D721Med (cell line): ENCODE measurements at regions not wholly inside any gene's neighbourhood (a gene's known extent, or its start where the extent isn't known, plus 50 kb on each side); places are given as distances from the start of the nearest gene placed in this dataset.
"Not testable (repeated sequence)": the region's sequence is repeated elsewhere in the genome, so short reads cannot be mapped to it uniquely, and the experiment has no call there.

Experiments
- DNase-seq: peaks from one replicate; pipeline ENCODE4 v3.0.0; 2011; ENCODE audit warnings: low spot score; ENCODE audit not compliant: insufficient read length
- FAIRE-seq: peaks from 2 replicates; lab custom pipeline; 2011; peaks lifted over from hg19 to GRCh38; lab: Jason Lieb, UNC
- TF ChIP-seq, protein P1 (sequence below): IDR thresholded peaks from 2 replicates; pipeline ENCODE4 v1.5.1; 2012; ENCODE audit warnings: mild to moderate bottlenecking, control low read depth; ENCODE audit not compliant: insufficient read depth; ENCODE audit errors: missing control alignments

DNA sequence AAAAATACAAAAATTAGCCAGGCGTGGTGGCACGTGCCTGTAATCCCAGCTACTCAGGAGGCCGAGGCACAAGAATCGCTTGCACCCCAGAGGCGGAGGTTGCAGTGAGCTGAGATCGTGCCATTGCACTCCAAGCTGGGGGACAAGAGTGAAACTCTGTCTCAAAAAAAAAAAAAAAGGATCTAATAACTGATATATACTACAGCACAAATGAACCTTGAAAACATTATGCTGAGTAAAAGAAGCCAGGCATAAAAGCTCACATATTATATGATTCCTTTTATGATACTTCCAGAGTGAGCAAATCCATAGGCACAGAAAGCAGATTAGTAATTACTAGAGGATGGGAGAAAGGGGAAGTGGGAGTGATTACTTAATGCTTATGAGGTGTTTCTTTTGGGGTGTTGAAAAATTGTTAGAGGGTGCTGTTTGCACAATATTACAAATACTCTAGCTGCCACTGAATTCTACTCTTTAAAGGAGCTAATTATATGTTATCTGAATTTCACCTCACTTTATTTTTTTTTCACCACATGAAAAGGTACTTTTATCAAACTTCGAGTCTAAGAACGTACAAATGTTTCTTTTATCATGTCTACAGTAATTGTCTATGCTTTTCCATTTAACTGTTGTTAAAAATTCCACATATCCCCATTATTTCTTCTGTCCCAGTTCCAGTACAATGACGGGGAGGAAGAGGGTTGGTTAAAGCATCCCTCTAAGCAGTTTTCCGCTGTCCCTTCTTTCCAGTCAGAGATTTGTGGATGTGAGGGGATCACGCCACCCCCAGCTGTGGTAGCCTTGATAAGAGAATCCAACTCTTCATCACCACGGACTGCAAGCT is 77.7 kb upstream of the FAM174B start:
- TF ChIP-seq, protein P1, sequence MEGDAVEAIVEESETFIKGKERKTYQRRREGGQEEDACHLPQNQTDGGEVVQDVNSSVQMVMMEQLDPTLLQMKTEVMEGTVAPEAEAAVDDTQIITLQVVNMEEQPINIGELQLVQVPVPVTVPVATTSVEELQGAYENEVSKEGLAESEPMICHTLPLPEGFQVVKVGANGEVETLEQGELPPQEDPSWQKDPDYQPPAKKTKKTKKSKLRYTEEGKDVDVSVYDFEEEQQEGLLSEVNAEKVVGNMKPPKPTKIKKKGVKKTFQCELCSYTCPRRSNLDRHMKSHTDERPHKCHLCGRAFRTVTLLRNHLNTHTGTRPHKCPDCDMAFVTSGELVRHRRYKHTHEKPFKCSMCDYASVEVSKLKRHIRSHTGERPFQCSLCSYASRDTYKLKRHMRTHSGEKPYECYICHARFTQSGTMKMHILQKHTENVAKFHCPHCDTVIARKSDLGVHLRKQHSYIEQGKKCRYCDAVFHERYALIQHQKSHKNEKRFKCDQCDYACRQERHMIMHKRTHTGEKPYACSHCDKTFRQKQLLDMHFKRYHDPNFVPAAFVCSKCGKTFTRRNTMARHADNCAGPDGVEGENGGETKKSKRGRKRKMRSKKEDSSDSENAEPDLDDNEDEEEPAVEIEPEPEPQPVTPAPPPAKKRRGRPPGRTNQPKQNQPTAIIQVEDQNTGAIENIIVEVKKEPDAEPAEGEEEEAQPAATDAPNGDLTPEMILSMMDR = no peak
- FAIRE-seq = peak; percentile 61
- no peak for DNase-seq

DNA sequence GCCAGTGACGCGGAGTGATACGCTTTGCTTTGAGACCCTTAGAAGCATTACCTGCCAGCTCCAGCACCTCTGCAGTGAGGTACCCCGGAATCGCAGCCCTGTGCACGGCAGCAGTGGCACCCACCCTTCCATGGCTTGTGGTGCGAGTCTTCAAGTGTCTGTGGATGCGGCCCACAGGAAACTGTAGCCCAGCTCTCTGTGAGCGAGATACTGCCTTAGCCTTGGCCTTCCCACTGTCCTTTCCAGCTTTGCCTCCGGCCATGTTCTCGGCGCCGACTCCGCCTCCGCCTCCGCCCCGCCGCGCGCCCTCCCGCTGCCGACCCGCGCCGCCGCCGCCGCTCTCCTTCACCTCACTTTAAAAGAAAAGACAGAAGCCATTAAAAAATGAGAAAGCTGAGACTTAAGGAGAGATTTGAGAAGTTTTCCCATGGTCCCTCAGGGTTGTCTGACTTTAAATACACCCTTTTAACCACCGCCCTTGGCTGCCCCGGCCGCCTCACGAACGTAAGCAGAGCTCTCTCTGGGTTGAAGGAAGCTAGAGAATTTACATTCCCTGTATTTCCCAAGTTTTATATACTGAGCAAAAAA is 78.5 kb upstream of the FAM174B start:
- FAIRE-seq = no peak
- no peak for DNase-seq

DNA sequence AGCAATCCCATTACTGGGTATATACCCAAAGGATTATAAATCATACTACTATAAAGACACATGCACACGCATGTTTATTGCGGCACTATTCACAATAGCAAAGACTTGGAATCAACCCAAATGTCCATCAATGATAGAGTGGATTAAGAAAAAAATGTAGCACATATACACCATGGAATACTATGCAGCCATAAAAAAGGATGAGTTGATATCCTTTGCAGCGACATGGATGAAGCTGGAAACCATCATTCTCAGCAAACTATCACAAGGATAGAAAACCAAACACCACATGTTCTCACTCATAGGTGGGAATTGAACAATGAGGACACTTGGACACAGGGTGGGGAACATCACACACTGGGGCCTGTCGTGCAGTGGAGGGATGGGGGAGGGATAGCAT is 83.7 kb upstream of the FAM174B start:
- not testable (repeated sequence) for DNase-seq, FAIRE-seq

More for the DNA sequence above, 78.5 kb upstream of the FAM174B start:
- TF ChIP-seq, protein P1 = no peak

DNA sequence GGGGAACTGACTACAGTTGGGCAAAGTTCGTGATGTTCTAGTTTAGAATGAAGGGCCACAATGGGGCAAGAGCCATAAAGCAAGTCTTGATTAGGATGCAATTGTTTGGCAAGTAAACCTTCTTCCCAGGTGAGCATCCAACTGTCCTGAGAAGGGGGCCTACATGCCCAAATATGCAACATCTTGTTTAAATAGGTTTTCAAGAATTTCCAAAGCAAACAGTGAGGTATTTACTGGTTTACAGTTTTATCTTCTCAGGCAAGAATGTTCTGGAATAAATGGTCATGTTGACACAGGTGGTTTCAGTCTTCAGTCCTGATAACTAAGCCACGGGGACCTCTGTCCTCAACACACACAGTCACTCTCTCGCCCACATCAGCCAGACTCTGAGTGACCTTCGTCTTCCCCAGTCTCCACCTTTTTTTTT is 90.3 kb upstream of the FAM174B start:
- DNase-seq (no peak), FAIRE-seq (no peak)
- TF ChIP-seq, protein P1 = no peak

DNA sequence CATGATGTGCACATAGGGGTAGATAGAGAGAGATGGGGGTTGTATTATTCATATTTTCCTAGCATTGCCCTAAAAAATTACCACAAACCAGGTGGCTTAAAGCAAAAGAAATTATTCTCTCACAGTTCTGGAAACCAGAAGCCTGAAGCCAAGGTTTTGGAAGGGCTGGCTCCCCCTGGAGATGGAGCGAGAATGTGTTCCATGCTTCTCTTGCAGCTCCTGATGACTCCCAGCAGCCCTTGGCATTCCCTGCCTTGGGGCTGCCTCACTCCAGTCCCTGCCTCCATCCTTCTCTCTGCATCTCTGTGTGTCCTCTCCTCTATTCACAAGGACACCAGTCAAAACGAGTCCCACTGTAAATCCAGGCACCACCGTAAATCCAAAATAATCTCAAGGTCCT is 91.5 kb upstream of the FAM174B start:
- TF ChIP-seq, protein P1 = no peak
- DNase-seq (no peak), FAIRE-seq (no peak)

DNA sequence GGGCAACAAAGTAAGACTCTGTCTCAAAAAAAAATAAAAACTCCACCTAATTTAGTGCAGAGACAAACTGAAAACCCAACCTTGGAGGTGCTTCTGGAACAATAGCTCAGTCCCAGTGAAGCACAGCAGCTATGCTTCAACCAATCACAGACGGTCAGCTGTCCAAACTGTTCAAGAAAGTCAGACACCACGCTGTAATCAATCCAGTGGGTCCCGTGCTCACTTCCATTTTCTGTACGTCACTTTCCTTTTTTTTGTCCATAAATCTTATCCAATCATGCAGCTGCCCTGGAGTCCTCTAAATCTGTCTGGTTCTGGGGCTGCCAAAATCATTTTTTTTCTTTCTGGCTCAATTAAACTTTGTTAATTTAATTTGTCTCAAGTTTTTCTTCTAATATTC is 93.6 kb upstream of the FAM174B start:
- TF ChIP-seq, protein P1 = no peak
- DNase-seq (no peak), FAIRE-seq (no peak)

DNA sequence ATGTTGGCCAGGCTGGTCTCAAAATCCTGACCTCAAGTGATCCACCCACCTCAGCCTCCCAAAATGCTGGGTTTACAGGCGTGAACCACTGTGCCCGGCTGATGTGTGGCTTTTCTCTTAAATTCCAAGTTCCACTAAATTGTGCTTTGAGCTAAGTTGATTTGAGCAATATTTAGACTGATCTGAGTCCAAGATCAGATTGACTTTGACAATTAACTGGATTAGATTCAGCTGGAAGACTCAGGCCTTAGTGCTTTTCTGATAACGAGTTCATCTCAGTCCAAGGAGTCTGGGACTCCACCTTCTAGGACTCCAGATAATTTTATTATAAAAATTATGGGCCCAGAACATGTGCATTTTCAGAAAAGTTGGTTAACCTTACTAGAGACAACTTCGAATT is 94.4 kb upstream of the FAM174B start:
- TF ChIP-seq, protein P1 = no peak
- FAIRE-seq (no peak), DNase-seq (no peak)
